Activated naive CD4-positive, alpha-beta T cell treated with anti-CD3 and anti-CD28 coated beads, Interleukin-2, amount 50 U/mL, for 24 hours (primary cell): ENCODE measurements at regions not wholly inside any gene's neighbourhood (a gene's known extent, or its start where the extent isn't known, plus 50 kb on each side); places are given as distances from the start of the nearest gene placed in this dataset.
A peak's percentile ranks its signal among the peaks of the same experiment; 100 is the strongest.
"Not testable (repeated sequence)": the region's sequence is repeated elsewhere in the genome, so short reads cannot be mapped to it uniquely, and the experiment has no call there.

Source experiments
- H3K27ac Mint-ChIP-seq: one replicate; pipeline ENCODE4 v1.8.0; 2021; ENCODE audit warnings: mild to moderate bottlenecking, mixed read lengths
- H3K27me3 Mint-ChIP-seq: one replicate; pipeline ENCODE4 v1.8.0; 2021; ENCODE audit warnings: mixed read lengths
- H3K36me3 Mint-ChIP-seq: one replicate; pipeline ENCODE4 v1.8.0; 2021; ENCODE audit warnings: mixed read lengths
- H3K4me1 Mint-ChIP-seq: one replicate; pipeline ENCODE4 v1.8.0; 2021; ENCODE audit warnings: mixed read lengths
- H3K4me3 Mint-ChIP-seq: one replicate; pipeline ENCODE4 v1.8.0; 2021; ENCODE audit warnings: mild to moderate bottlenecking, mixed read lengths
- H3K9me3 Mint-ChIP-seq: one replicate; pipeline ENCODE4 v1.8.0; 2021; ENCODE audit warnings: mixed read lengths

DNA sequence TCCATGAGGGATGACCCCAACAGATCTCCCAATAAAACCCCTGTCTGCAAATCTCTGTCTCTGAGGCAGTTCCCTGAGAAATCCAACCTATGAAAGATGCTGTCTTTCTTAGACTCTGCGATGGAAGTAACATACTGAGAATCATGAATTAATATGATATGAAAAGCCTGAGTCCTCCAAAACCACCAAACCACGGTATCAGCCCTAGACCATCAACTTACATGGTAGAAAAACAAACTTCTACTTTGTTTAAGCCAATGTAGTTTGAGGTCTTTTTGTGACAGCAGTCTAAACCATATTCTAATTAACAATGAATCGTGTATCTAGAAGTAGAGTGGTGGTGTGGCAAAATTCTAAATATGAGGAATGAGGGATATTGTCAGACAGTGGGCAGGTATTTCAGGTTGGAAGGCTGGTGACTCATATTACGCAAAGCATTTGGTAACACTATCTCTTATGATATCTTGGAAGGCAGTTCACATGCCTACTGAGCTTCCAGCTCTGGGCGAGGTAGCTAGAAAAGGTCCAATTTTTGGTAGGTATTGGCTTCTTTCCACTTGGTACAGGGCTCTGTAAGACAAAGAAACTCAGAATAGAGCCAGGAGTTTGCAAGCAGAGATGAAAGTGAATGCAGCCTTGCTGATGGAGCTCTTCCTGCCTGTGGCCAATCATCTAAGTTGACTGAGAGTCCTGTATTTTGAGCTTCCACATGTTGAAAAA, 215.8 kb downstream of the ZFP36L2 start:
- no peak overlapping the region for H3K27ac Mint-ChIP-seq
- no peaks in the 10 kb centered on the region for H3K36me3 Mint-ChIP-seq
- H3K4me3 Mint-ChIP-seq, result no peak overlapping the region
- H3K27me3 Mint-ChIP-seq, result no peaks in the 10 kb centered on the region
- peaks cover 13% of the 10 kb centered on the region for H3K4me1 Mint-ChIP-seq
- H3K9me3 Mint-ChIP-seq, result no peaks in the 10 kb centered on the region

DNA sequence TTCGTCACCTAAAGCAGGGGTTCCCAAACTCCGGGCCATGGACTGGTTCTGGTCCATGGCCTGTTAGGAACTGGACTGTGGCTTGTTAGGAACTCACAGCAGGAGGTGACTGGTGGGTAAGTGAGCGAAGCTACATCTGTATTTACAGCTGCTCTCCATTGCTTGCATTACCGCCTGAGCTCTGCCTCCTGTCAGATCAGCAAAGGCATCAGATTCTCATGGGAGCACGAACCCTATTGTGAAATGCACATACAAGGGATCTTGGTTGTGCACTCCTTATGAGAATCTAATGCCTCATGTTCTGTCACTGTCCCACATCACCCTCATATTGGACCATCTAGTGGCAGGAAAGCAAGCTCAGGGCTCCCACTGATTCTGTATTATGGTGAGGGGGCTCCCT, 217.0 kb downstream of the ZFP36L2 start:
- Mint-ChIP-seq H3K9me3 (no peaks in the 10 kb centered on the region), H3K36me3 (no peaks in the 10 kb centered on the region), H3K4me1 (peaks cover 13% of the 10 kb centered on the region), H3K27me3 (no peaks in the 10 kb centered on the region), H3K27ac (no peak overlapping the region), H3K4me3 (no peak overlapping the region)

DNA sequence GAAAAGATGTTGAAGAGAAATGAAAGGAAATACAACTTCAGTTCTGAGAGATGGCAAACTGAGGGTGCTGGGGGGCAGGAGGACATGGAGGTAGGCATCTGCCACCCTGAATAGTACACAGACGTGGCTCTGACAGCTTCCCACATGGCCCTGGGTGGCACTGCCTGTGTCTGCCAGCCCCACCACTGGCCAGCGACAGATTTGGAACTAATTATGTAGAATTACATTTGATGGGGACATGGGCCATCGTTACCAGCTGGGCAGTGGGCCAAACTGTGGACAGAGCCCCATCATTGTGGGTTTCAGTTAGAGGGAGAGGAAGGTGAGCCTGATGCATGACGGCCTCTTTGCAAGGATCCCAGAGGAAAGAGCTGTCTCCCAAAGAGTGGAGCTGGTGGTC, 216.0 kb upstream of the HAAO start:
- Mint-ChIP-seq H3K27ac (peak overlapping the region; percentile 31), H3K4me1 (peaks cover 13% of the 10 kb centered on the region), H3K36me3 (no peaks in the 10 kb centered on the region), H3K9me3 (no peaks in the 10 kb centered on the region), H3K4me3 (no peak overlapping the region), H3K27me3 (no peaks in the 10 kb centered on the region)

DNA sequence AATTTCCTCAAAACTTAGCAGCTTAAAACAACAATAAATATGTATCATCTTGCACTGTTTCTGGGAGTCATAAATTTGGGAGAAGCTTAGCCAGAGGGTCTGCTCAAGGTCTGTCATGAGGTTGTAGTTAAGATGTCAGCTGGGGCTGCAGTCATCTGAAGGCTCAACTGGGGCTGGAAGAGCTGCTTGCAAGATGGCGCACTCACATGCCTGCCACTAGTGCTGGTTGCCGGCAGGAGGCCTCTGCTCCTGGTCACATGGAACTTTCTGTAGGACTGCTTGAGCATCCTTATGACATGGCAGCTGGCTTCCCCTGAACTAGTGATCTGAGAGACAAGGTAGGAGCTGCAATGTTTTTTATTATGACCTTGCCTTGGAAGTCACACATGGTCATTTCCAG, 215.5 kb upstream of the HAAO start:
- H3K27me3 Mint-ChIP-seq, result no peaks in the 10 kb centered on the region
- no peak overlapping the region for H3K27ac Mint-ChIP-seq
- no peaks in the 10 kb centered on the region for H3K36me3 Mint-ChIP-seq
- no peak overlapping the region for H3K4me3 Mint-ChIP-seq
- no peaks in the 10 kb centered on the region for H3K9me3 Mint-ChIP-seq
- H3K4me1 Mint-ChIP-seq, result peaks cover 13% of the 10 kb centered on the region

DNA sequence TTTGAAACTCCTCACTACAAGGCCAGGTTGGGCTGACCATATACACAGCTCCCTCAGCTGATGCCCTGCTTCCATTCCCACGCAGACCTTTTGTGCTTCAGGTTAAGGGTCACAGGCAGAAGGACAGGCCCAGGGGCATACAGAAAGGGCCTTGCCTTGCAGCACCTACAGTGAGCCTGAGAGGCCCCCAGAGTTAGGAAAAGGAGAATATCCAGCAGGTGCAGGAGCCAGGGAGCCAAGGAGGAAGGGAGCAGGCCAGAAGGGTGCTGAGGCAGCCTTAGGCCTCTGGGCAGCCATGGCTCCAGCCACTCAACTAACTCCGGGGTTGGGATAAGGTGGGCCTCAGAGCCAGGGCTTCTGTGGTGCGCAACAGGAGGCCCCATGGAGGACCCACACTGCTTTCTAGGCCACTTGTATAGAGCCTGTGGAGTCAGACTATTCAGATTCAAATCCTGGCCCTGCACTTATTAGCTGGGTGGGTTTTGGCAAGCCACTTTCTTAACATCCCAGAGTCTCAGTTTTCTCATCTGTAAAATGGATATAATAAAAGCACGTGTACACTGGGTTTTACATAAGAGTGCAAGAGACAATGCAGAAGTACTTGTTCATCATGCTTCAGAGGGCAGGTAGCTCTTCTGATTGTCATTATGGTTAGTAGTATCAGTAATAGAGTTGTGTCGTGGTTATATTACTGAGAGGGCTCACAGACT, 214.6 kb upstream of the HAAO start:
- Mint-ChIP-seq H3K4me3 (no peak overlapping the region), H3K27me3 (no peaks in the 10 kb centered on the region), H3K36me3 (no peaks in the 10 kb centered on the region), H3K9me3 (no peaks in the 10 kb centered on the region), H3K27ac (no peak overlapping the region), H3K4me1 (peaks cover 13% of the 10 kb centered on the region)

DNA sequence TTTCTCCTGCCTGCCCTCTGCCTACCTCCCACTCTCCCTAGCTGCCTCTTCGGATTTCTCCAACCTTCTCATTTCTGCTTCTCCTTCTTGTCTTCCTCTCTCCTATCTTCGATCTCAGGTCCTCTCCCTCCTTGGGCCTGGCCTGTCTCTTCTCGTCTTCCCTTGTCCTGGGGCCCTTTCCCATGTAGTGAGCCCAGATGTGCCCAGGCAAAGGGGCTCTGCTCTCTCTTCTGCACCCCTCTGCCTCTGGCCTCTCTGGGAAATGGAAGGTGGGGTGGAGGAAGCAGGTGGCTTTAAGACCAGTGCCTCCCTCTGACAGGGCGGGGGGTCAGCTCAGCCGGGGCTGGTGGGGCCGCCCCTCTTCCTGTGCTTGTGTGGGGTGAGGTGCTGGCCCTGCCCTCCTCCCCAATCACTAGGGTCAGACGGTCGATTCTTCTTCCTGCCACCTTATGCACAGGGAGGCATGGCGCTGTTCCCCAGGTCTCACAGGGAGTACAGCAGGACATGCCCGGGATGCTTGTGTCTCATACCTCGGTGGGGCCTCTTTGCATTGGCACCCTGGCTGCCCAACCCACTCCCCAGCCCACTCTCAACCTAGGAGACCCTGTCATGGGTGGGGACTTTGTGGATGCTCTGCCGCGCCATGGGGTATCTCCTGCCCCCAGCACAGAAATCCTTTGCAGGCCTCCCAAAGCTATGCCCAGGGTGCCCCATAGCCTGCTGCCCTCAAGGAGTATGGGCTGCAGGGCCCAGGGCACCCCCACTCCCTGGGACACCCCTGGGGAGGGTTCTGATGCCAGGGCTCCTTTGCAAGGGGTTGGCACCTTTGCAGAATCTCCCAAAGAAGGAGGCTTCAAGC, 213.8 kb upstream of the HAAO start:
- Mint-ChIP-seq H3K9me3 (no peaks in the 10 kb centered on the region), H3K4me1 (peaks cover 12% of the 10 kb centered on the region), H3K4me3 (no peak overlapping the region), H3K27me3 (no peaks in the 10 kb centered on the region), H3K36me3 (no peaks in the 10 kb centered on the region), H3K27ac (no peak overlapping the region)

DNA sequence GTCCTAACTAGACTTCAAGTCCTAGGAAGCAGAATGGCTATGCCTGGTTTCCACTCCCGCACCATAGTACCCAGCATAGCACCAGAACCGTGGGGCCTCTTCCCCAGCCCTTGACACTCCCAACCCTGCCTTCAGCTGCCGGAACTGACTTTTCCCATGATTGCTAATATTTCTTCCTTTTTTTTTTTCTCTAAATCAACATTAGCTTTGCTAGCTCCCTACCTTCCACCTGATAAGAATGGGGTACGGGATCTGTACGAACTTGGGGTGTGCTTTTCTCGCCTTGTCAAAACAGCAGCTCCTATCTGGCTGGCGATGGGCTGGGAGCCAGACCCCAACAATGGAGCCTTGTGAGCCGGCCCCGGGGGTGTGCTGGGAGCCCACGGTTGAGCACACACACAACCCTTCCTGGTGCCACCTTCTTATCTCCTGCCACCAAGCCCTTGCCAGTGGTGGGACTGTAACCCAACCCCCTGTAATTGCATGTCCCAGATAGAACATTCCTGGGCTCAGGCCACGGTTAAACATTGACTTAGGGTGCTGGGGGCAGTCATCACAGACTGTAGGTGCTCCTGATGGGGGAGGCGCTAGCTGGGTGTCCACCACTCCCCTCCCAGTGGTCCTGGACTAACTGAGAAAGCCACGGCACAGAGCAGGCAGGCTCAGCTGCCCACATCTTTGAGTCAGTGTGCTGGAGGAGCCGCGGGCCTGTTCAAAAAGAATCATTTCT, 213.0 kb upstream of the HAAO start:
- no peaks in the 10 kb centered on the region for H3K9me3 Mint-ChIP-seq
- no peaks in the 10 kb centered on the region for H3K27me3 Mint-ChIP-seq
- no peak overlapping the region for H3K27ac Mint-ChIP-seq
- no peaks in the 10 kb centered on the region for H3K36me3 Mint-ChIP-seq
- H3K4me1 Mint-ChIP-seq, result peaks cover 4% of the 10 kb centered on the region
- no peak overlapping the region for H3K4me3 Mint-ChIP-seq

DNA sequence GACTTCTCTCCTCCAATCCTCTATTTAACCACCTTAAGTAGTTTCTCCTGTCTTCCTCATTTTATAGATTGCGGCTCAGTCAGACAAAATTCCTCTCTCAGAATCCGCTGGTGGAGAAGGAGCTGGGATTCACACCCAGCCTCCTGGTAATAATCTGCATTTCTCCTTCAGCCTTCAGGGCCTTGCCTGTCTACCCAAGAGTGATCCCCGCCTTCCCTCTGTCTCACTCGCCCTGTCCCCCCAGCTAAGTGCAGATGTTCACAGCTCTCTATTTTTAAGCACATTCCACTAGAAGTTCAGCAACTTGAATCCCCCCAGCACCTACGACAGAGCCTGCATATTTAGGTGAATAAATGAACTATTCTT, 212.5 kb upstream of the HAAO start:
- Mint-ChIP-seq H3K27ac (no peak overlapping the region), H3K4me1 (no peaks in the 10 kb centered on the region), H3K4me3 (no peak overlapping the region), H3K9me3 (no peaks in the 10 kb centered on the region), H3K36me3 (no peaks in the 10 kb centered on the region), H3K27me3 (no peaks in the 10 kb centered on the region)

DNA sequence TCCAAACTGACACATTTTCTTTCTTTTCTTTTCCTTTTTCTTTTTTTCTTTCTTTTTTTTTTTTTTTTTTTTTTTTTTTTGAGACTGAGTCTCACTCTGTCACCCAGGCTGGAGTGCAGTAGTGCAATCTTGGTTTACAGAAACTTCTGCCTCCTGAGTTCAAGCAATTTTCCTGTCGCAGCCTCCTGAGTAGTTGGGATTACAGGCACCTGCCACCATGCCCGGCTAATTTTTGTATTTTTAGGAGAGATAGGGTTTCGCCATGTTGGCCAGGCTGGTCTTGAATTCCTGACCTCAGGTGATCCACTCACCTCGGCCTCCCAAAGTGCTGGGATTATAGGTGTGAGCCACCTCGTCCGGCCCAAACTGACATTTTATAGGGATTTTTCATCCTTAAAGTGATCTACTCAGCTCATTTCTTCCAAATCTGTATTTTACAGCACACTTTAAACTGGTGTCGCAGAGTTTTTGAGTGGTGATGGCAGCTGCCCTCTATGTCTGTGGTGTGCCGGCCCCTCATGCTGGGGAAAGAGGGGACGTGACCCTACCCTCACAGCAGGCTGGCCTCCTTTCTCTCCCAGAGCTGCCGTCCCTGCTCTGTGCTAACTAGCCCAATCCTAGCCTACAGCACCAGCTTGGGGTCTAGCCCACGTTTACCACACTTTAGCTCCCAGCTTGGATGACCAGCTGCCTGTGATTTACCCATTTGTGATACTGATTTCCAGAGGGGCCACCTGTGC, 211.9 kb upstream of the HAAO start:
- H3K4me3 Mint-ChIP-seq, H3K27me3 Mint-ChIP-seq, H3K27ac Mint-ChIP-seq, H3K4me1 Mint-ChIP-seq, H3K36me3 Mint-ChIP-seq, H3K9me3 Mint-ChIP-seq: not testable (repeated sequence)

DNA sequence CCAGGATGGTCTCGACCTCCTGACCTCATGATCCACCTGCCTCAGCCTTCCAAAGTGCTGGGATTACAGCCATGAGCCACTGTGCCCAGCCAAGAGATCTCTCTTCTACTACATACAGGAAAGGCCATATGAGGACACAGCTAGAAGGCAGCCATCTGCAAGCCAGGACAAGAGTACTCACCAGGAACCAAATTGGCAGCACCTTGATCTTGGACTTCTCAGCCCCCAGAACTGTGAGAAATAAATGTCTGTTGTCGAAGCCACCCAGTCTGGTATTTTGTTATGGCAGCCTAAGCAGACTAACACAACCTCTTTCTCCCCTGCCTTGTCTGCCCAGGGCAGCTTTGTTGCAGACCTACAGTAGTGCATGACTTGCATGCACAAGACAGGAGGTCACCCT, 211.3 kb upstream of the HAAO start:
- H3K36me3 Mint-ChIP-seq, result no peaks in the 10 kb centered on the region
- no peaks in the 10 kb centered on the region for H3K4me1 Mint-ChIP-seq
- no peak overlapping the region for H3K27ac Mint-ChIP-seq
- H3K4me3 Mint-ChIP-seq, result no peak overlapping the region
- no peaks in the 10 kb centered on the region for H3K27me3 Mint-ChIP-seq
- H3K9me3 Mint-ChIP-seq, result no peaks in the 10 kb centered on the region

DNA sequence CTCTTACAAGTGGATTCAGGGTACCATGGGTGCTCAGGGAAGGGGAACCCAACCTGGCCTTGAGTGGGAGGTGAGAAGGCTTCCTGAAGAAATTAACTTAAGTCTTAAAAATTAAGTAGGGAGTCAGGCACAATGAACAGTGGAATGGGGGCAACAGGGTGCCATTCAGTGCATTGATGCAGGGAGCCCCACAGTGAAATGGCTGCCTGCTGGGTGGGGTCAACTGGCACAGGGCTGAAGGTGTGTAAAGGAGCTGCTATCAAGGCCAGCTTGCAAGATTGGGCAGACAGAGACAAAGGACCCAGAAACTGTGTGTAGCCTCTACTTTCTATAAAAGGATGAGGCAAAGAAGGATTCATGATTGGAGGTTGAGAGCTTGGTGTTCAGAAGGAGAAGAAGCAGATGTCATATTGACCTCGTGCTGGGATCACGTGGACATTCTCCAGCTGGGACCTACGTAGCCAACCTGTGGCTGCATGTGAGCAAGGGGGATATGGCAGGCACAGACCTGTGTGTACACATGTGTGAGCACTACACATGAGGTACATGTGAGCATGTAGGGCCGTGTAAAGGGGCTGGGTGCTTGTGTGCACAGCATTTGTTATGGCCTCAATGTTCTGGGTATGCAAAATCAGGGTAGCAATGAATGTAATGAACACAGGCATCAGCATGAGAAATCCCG, 209.5 kb upstream of the HAAO start:
- Mint-ChIP-seq H3K36me3 (no peaks in the 10 kb centered on the region), H3K27me3 (no peaks in the 10 kb centered on the region), H3K9me3 (no peaks in the 10 kb centered on the region), H3K4me3 (no peak overlapping the region), H3K4me1 (no peaks in the 10 kb centered on the region), H3K27ac (peak overlapping the region; percentile 21)

DNA sequence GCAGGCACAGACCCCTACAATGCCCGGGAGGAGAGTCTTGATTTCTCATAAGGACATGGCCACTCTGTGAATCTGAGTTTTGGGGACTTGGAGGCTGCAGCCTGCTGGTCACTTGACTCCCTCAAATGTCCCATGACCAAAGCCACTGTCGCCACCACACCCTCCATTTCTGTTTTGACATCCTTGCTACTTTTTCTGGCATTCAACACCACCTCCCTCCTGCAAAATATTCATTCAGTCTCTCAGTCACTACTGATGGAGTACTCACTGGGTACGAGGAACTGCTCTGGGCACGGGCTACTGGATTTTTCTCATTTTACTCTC, 208.6 kb upstream of the HAAO start:
- no peaks in the 10 kb centered on the region for H3K4me1 Mint-ChIP-seq
- no peak overlapping the region for H3K4me3 Mint-ChIP-seq
- H3K27me3 Mint-ChIP-seq, result no peaks in the 10 kb centered on the region
- H3K27ac Mint-ChIP-seq, result no peak overlapping the region
- no peaks in the 10 kb centered on the region for H3K9me3 Mint-ChIP-seq
- no peaks in the 10 kb centered on the region for H3K36me3 Mint-ChIP-seq

DNA sequence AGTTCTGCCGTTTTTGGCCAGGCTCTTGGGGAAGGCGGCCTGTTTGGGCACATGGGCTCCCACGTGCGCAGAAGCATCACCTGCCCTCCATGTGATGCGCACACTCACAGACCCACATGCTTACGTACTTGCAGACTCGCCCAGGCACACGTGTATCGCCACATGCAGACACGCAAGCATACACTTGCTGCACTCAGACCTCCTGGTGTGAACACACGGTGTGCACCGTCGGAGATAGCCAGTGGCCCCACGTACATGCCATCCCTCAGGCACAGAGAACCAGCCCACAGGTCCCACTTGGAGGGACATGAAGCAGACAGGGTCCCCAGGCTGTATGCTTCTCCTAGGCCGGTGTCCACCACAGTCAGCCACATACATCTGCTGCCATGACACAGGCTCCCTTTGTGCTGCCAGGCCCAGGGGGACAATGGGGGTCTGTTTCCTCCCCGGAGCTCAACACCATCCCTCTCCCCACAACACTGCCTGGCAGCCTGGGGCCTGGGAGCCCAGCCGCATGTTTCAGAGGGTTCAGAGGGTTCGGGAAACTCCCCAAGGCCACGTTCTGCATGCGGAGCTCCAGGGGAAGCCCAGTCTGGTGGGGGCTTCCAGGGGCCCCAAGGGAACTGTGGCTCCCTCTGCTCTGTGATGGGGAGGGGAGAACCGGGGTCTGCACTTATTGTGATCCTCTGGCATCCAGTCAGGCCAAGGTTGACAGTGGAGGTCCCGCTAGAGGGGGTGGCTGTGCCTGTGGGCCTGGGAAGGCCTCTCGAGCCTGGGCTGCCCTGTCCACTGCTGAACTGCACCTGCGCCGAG, 208.1 kb upstream of the HAAO start:
- no peak overlapping the region for H3K4me3 Mint-ChIP-seq
- no peak overlapping the region for H3K27ac Mint-ChIP-seq
- no peaks in the 10 kb centered on the region for H3K27me3 Mint-ChIP-seq
- H3K36me3 Mint-ChIP-seq, result peaks cover 2% of the 10 kb centered on the region
- H3K9me3 Mint-ChIP-seq, result no peaks in the 10 kb centered on the region
- no peaks in the 10 kb centered on the region for H3K4me1 Mint-ChIP-seq

DNA sequence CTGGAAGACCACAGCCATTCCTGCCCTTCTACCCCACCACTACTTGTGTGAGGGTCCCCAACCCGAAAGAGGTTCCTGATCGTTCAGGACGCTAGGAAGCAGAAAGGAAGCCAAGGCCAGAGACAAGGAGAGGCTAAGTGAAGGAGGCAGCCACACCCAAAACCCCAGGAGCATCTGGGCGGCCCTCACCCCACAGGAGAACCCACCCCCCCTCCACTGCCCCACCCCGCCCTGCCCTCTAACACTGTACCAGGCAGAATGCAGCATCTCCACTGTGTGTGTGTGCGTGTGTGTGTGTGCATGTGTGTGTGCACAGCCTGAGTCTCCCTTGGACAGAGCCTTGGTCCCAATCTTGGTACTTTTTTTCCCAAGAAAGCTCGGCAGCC, 207.5 kb upstream of the HAAO start:
- Mint-ChIP-seq H3K4me1 (no peaks in the 10 kb centered on the region), H3K27me3 (no peaks in the 10 kb centered on the region), H3K27ac (no peak overlapping the region), H3K9me3 (no peaks in the 10 kb centered on the region), H3K36me3 (peaks cover 2% of the 10 kb centered on the region), H3K4me3 (no peak overlapping the region)
